ENCODE measurements at regions not wholly inside any gene's neighbourhood (a gene's known extent, or its start where the extent isn't known, plus 50 kb on each side); places are given as distances from the start of the nearest gene placed in this dataset.

GRCh38 chr2:71865391-71865965 lies 282.2 kb downstream of the CYP26B1 start:
- no peaks in the 10 kb centered on the region for H3K4me1 ChIP-seq (ENCODE audit: insufficient read depth, low read length, poor library complexity, severe bottlenecking)
- no peaks in the 10 kb centered on the region for H3K9me3 ChIP-seq (ENCODE audit: low read depth, low read length, poor library complexity, severe bottlenecking)
- ChIA-PET POLR2A (ENCODE audit: low non-redundant PET) (no interaction called here), CTCF (no interaction called here)
- BruUV-seq (replicated peaks) = no TSS peak
- no peak overlapping the region for H3K4me3 ChIP-seq (ENCODE audit: low read depth, low read length, poor library complexity, severe bottlenecking)
- no peaks in the 10 kb centered on the region for H3K27me3 ChIP-seq (replicated peaks; ENCODE audit: insufficient read depth, low read depth, low read length, poor library complexity)
- H3K36me3 ChIP-seq (ENCODE audit: insufficient read depth, low read length, poor library complexity, severe bottlenecking) = no peaks in the 10 kb centered on the region
- TF ChIP-seq CTCF (conservative IDR thresholded peaks at IDR 0.05; ENCODE audit: low read depth, low read length) = no peak
- TF ChIP-seq EZH2 (IDR thresholded peaks at IDR 0.05; ENCODE audit: borderline replicate concordance, low read depth, low read length, poor library complexity, severe bottlenecking) = no peak
- intact Hi-C loops (cut with micrococcal nuclease; ENCODE audit: unreplicated experiment) = no loop called here
- DNase-seq (ENCODE audit: low spot score) = no peak
- no peak overlapping the region for H3K27ac ChIP-seq (ENCODE audit: low read depth, low read length, poor library complexity, severe bottlenecking)

- H3K4me3 ChIP-seq (ENCODE audit: low read depth, low read length, poor library complexity, severe bottlenecking) = no peak overlapping the region
- no peak for TF ChIP-seq EZH2 (IDR thresholded peaks at IDR 0.05; ENCODE audit: borderline replicate concordance, low read depth, low read length, poor library complexity, severe bottlenecking)
- TF ChIP-seq CTCF (conservative IDR thresholded peaks at IDR 0.05; ENCODE audit: low read depth, low read length) = no peak
- H3K36me3 ChIP-seq (ENCODE audit: insufficient read depth, low read length, poor library complexity, severe bottlenecking) = no peaks in the 10 kb centered on the region
- no peak overlapping the region for H3K27ac ChIP-seq (ENCODE audit: low read depth, low read length, poor library complexity, severe bottlenecking)
- H3K9me3 ChIP-seq (ENCODE audit: low read depth, low read length, poor library complexity, severe bottlenecking) = no peaks in the 10 kb centered on the region
- no peak for DNase-seq (ENCODE audit: low spot score)
- BruUV-seq (replicated peaks) = no TSS peak
- ChIA-PET CTCF (no interaction called here), POLR2A (ENCODE audit: low non-redundant PET) (no interaction called here)
- H3K27me3 ChIP-seq (replicated peaks; ENCODE audit: insufficient read depth, low read depth, low read length, poor library complexity) = no peaks in the 10 kb centered on the region
- no peaks in the 10 kb centered on the region for H3K4me1 ChIP-seq (ENCODE audit: insufficient read depth, low read length, poor library complexity, severe bottlenecking)
- intact Hi-C loops (cut with micrococcal nuclease; ENCODE audit: unreplicated experiment) = no loop called here
These were observed 283.6 kb downstream of the CYP26B1 start for GRCh38 chr2:71864085-71864484.

- Histone ChIP-seq H3K4me1 (ENCODE audit: insufficient read depth, low read length, poor library complexity, severe bottlenecking) (no peaks in the 10 kb centered on the region), H3K27me3 (replicated peaks; ENCODE audit: insufficient read depth, low read depth, low read length, poor library complexity) (no peaks in the 10 kb centered on the region), H3K36me3 (ENCODE audit: insufficient read depth, low read length, poor library complexity, severe bottlenecking) (no peaks in the 10 kb centered on the region), H3K9me3 (ENCODE audit: low read depth, low read length, poor library complexity, severe bottlenecking) (no peaks in the 10 kb centered on the region), H3K27ac (ENCODE audit: low read depth, low read length, poor library complexity, severe bottlenecking) (no peak overlapping the region), H3K4me3 (ENCODE audit: low read depth, low read length, poor library complexity, severe bottlenecking) (no peak overlapping the region)
- intact Hi-C loops (cut with micrococcal nuclease; ENCODE audit: unreplicated experiment) = no loop called here
- TF ChIP-seq CTCF (conservative IDR thresholded peaks at IDR 0.05; ENCODE audit: low read depth, low read length) (no peak), EZH2 (IDR thresholded peaks at IDR 0.05; ENCODE audit: borderline replicate concordance, low read depth, low read length, poor library complexity, severe bottlenecking) (no peak)
- POLR2A ChIA-PET (ENCODE audit: low non-redundant PET) = no interaction called here
- BruUV-seq (replicated peaks) = no TSS peak
- DNase-seq (ENCODE audit: low spot score) = no peak
- CTCF ChIA-PET = no interaction called here
These were observed 284.3 kb downstream of the CYP26B1 start for GRCh38 chr2:71863396-71863795.

Measured in A673 (cell line).